HG03175 (cell line): ENCODE measurements at regions not wholly inside any gene's neighbourhood (a gene's known extent, or its start where the extent isn't known, plus 50 kb on each side); places are given as distances from the start of the nearest gene placed in this dataset.

ENCODE experiments used
- ATAC-seq: cut with Tn5 transposase; IDR thresholded peaks from one replicate; pipeline ENCODE4 v1.9.1; 2021; ENCODE audit warnings: mild to moderate bottlenecking, moderate library complexity; ENCODE audit not compliant: unreplicated experiment

DNA sequence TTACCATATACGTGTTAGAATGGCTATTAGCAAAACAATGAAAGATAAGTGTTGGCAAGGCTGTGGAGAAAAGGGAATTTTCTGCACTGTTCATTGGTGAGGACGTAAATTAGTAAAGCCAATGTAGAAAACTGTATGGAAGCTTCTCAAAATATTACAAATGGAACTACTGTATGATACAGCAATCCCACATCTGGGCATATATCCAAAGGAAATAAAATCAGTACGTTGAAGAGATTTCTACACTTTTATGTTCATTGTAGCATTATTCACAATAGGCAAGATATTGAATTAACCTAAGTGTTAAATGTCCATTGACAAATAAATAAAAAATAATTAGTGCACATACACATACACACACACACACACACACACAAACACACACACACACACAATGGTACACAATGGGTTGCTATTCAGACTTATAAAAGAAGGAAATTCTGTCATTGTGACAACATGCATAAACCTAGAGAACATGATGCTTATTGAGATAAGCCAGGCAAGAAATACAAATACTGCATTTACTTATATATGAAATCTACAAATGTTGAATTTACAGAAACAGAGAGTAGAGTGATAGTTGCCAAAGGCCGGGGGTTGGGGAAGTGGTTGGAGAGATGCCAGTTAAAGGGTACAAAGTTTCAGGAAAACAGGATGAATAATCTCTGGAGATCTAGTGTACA is 565.8 kb upstream of the LRRC4C start:
- no peak for ATAC-seq

DNA sequence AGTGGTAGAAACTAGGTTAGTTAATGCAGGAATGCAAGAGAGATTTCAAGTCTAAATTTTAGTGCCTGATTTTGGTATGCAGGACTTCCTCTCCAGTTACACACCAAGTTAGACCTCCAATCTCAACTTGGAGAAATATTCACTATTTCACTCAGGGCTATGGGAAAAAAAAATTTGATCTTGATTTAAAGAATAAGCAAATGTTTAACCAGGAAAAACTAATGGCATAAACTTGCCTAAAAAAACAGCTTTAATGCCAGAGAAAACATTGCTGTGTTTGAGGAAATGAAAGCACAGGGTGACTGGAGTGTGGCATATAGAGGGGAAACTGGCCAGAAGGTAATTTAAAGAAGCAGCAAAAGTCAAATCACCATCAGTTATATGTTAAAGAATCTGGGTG is 575.4 kb upstream of the LRRC4C start:
- no peak for ATAC-seq

DNA sequence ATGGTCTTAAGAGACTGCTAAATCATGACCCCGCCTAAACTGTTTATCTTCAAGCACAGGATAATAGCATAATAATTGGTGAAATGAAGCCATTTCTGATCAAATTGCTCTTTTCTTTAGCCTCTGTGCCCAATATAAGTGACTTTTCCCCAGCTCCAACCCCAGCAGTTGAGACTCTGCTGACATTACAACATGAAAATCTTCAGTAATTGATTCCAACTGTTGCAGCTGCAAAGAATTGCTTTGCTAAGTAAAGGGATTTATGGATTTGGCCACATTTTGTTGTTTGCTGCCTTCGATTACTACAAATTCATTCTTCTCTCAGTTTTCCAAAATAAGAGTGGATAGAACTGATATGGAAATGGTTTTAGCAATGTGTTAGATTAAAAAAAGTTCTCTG is 576.7 kb upstream of the LRRC4C start:
- no peak for ATAC-seq

DNA sequence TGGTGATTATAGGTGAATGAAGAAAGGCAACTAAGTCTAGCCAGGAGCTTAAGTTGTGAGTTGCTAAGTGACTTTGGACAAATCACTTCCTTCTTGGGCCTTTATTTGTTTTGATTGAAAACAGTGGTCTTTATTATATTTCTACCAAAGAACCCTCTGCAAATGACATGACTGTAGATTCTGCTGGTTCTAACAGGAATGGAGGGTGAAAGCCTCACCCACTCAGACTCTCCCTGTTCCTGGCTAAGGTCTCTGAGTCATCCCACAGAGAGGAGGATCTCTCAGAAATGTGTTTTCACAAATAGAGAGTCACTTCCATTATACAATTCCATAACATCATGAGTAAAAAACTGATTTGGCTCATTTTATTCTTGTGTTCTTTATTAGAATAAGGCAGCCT is 583.9 kb upstream of the LRRC4C start:
- ATAC-seq = no peak

DNA sequence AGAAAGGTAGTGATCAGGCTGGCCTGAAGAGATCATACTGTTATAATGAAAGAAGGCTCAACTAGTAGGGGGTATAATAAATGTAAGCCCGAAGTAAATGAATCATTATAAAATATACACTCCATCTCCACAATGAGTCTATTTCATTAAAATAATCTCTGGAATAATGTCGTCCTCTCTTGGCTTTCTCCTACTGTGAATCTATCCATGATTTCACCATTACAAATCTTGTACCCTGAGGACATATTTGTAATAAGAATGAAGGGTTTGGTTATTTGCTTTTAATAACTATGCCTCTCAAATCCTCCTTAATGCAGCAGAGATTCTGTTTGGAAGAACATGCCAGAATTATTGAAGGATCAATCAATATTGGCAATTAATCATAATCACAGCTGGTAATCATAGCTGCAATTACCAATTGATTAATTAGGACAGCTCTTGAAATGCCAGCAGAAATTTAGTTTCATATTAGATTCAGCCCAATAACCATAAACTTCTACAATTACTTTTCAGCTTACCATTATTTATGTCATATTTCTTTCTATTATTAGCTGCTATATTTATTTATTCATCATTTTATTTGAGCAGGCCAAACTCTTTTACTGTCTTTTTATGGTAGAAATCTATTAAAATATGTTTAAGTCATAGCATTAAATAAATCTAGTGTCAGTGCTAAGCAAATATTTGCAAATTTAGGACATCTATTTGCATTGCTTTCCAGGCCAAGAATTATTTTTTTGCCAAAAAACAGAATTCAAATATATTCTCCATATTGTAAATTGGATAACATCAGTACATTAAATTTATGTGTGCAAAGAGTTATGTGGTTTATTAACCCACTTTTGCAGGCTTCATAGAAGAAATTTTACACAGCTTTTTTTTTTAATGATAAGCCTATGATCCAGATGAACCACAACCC is 588.4 kb upstream of the LRRC4C start:
- no peak for ATAC-seq

DNA sequence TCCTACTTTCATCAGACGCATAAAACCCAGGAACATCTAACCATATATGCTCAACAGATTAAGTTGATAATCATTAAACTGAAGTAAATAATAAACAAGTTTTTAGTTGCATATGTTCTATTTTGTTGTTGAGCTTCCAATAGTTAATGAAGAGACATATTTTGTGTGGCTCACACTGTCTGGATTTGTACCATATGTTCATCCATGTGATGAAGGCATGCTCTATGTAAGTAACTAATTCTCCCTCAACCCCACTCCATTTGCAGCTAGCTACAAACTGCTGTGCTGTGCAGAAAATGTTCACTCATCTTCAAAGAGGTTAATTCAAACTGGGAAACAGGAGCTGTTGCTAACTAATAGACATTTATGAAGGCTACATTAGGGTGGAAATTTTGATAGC is 589.7 kb upstream of the LRRC4C start:
- no peak for ATAC-seq

DNA sequence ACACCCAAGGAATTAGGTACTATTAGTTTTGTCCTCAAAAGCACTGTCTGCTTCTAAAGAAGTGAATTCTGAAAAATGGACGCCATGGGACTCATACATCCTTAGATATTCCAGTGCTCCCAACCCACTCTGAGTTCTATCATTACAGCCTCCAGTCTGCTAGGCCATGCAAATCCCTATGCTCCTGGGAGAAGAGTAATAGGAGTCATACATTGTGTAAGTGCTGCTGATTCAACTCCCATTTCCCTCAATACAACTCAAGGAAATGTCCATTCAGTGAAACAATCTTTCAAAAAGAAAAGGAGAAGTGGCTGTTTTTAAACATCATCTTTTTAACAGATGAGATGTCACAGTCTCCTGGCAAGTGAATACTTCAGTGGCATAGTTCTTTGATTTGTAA is 590.2 kb upstream of the LRRC4C start:
- ATAC-seq = no peak

DNA sequence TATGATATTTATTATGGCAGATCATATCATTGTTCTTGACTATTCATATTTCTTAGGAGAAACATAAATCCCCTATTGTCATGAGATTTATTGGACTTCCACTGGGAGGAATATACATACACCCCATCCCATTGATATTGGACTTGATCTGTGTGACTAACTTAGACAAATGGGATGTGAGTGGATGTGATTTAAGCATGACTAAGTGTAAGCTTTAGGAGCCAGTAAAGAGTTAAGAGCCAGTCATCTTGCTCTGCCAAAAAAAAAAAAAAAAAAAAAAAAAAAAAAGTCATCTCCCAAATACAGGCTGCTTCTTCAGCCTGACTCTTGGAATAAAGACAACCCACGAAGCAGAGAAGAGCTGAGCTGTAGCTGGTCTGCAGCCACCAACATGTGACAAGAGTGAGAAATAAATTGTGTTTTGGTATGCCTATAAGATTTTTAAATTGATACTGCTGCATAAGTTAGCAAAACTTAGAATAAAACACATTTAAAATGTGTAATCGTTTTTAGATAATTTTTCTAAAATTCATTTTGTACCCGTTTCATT is 595.0 kb upstream of the LRRC4C start:
- no peak for ATAC-seq

DNA sequence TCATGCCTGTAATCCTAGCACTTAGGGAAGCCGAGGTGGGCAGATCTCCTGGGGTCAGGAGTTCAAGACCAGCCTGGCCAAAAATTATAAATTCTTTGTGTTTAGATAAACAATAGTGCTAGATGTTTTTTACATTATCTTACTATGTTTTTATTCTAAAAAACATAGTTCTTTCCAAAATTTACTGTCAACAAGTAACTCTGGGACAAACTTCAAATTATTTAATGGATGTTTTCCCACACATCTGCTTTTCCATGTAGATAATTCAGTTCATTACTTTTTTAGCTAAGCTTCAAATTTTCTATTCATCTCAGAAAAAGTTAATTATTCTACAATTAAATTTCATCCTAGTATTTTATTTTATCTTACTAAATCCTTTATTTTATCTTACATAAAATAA is 596.2 kb upstream of the LRRC4C start:
- ATAC-seq = no peak

DNA sequence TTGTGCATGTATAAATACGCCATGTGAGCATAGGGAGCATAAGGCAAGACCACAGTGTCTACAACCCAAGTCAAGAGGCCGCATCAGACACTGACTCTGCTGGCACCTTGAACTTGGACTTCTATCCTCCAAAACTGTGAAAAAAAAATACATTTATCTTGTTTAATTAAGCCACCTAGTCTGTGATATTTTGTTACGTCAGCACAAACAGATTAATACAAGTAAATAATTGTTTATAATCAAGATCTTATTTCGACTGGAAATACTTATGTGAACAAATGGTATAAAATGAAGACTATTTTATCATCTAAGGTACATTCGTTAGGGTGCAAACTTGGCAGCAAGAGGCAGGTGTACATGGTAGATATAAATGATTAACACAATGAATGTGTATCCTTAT is 599.3 kb upstream of the LRRC4C start:
- ATAC-seq = no peak

DNA sequence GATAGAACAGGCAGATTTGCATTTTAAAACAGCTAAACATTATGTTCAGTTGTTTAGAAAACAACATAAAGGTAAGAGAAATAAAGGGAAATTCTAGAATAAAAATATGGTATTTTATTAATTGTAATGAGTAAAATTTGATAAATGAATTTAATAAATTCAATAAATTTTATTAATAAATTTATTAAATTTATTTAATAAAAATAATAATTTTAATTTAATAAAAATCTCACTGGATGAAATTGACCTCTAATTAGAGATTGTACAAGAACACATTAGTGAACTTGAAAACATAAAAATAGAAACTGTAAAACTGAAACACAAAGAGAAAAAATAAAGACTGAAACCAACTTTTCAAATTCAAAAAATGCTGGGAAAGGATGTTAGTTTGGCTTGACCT is 605.7 kb upstream of the LRRC4C start:
- ATAC-seq = no peak

DNA sequence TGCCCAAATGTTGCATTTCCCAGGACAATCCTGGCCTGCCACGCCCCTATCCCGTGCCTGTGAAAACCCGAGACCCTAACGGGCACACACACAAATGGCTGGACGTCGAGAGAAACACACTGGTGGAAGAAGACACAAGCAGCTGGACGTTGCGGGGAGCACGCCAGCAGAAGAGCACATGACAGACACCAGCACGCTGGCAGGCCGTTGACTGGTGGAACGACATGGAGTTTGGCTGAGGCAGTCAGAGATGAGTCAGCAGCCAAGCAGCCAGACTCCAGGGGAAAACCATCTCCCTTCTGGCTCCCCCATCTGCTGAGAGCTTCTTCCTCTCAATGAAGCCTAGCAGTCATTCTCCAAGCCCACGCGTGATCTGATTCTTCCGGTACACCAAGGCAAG is 606.7 kb upstream of the LRRC4C start:
- no peak for ATAC-seq

DNA sequence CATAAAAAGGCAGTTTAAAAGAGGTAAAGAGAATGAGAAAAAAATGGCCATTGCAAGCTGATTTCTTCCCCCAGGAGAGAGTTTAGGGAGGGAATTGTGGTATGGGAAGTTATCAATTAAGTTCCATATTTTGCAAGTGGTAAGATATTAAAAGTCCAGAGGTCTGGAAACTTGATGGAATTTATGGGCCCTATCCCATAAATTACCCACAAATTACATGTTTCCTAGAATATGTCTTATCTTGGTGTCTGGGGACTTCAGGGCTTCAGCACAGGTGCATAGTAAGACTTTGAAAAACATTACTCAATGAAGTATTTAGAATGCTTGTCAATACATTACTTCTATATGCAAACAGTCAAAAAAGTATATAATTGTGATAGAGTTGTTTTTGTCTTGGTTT is 614.9 kb upstream of the LRRC4C start:
- ATAC-seq = no peak

DNA sequence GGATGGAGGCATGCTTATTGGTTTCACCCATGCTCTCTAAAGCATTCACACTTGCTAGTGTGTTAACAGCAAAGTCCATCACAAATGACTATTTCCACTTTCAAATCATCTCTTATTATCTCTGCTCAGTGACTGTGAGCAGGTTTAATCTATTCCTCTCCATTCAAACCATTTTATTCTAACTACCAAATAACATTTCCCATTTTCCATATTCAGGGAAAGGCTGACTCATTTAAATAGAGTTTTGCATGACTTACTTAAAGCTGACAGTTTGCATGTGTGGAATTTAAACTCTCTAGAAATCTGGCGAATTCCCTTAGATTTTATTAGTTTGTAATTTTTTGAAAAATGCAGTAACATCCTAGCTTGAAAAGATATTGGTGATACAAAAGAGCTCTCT is 615.7 kb upstream of the LRRC4C start:
- no peak for ATAC-seq

DNA sequence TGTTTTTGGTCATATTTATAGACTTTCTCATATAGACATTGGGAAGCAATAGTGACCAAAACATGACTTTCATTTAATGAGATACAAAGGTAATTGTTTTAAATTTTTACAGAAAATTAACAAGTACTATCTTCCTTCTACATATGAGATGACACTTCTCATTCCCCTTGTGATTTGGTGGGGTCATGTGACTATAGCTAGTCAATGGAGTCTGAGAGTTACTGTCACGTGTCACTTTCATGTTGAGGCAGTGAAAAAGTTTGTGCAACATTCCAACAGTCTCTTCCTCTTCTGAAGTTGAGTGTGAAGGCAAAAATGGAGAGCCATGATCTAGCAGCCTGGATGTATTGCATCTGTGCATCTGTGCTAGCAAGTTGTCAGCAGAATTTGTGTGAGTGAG is 618.3 kb upstream of the LRRC4C start:
- no peak for ATAC-seq

DNA sequence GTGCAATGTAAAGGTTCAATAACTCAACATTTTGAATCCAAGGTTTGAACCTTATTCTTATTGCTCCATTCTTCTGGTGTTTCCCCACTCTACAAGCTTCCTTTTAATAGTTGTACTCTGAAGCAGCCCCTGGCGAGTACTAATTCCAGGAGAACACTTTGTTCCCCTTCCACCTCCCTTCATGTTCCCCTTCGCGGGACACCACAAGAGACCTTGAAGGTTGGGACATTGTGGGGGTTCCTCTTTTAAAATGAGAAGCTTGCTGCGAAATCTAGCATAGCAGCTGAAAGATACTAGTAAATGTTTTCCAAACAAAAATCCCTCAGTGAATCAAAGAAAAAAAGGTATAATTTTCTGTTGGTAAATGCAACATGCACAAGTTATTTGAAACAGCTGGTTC is 626.3 kb upstream of the LRRC4C start:
- no peak for ATAC-seq

DNA sequence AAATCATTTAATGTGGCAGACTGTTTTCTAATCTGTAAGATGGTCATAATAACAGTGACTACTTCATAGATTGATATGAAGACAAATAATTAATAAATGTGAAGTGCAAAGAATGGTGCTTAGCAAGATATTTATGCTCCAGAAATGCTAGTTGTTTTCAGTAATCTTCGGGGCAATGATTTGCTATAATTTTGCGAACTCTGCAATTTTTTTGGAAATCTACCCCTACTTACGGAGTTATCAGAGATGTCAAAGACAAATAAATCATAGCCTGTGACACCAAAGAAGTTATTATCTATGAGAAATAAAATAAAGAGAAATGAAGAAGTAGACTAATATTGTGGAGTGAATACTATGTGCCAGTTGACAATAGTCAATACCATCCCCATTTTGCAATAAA is 634.1 kb upstream of the LRRC4C start:
- no peak for ATAC-seq

DNA sequence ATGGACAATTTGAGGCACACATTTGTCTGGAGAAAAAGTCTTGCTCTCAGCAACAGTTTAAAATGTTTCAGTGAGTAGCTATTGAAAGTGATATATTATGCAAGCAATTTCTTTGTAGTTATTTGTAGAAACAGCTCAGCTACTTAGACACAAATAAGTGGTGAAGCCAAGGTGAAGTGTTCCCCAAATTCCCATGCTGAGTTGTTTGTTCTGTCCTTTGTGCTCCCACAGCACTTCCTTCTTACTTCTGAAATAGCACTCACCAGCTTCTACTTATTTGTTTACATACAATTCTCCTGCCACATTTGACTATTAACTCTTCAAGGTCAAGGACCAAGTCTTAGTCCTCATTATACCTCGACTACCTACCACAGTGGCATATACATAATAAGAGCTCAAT is 638.6 kb upstream of the LRRC4C start:
- no peak for ATAC-seq

DNA sequence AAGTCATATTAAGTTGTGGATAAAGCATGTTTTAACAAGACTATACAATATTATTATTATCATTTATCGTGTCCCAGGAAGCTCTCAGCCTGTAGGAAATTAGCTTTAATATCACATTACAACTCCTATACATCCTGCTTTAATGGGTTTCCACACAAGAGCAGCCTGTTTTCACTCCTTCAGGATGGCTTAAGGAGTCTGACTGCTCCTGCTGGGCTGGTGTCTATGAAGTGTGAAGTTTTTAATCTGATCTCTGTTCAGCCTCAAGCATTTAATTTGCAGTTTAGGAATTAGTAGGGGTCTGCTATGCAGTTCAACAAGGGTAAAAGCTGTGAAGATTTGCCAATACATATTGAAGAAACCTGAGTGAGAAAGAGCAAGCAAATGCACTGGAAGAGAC is 653.4 kb upstream of the LRRC4C start:
- ATAC-seq = no peak

DNA sequence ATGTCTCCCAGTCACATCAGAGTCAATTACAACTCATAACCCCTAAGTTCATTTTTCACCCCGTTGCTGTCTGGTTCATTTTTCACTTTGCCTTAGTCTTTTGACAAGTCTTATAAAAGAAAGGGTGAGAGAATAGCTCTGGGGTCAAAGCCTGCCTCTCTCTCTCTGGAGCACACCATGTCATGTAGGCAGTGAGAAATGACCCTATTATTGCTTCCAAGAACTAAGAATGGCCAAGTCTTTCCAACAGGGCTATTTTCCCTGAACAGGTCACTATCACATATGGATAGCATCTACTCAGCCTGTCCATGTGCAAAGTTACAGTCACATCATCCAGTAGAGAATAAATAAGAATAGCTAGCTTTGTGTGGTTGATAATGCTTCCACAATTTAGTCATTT is 655.5 kb upstream of the LRRC4C start:
- ATAC-seq = no peak

DNA sequence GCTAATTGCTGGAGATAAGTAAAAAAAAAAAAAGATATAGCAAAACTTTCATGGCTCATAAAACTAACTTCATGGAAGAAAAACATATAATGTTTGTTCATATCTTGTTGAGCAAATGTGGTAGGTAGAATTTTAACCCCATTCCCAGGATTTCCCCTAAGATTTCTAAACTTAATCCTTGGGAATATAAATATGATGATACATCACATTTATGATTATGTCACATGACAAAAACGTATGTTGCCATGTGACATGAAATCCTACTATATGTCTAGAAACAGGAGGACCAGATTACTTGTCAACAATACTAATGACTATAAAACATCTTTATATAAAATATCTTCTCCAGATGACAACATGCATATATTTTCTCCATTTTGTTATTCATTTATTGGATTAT is 679.0 kb upstream of the LRRC4C start:
- ATAC-seq = no peak

DNA sequence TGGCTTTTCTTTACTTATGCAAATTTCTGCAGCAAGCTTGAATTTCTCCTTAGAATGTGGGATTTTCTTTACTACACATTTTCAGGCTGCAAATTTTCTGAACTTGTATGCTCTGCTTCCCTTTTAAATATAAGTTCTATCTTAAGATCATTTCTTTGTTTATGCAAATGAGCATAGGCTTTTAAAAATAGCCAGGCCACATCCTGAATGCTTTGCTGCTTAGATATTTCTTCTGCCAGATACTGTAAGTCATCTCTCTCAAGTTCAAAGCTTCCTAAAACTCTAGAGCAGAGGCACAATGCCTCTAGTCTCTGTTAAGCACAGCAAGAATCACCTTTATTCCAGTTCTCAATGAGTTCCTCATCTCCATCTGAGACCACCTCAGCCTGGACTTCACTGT is 685.9 kb upstream of the LRRC4C start:
- no peak for ATAC-seq
